HCT116 (cell line): ENCODE measurements at regions not wholly inside any gene's neighbourhood (a gene's known extent, or its start where the extent isn't known, plus 50 kb on each side); places are given as distances from the start of the nearest gene placed in this dataset.

Experiments
- ATAC-seq: fragments of 200-7000 bp; cut with Tn5 transposase; 2 replicates; pipeline ENCODE4 v1.9.1; 2020; ENCODE audit warnings: mild to moderate bottlenecking, moderate library complexity
- BruUV-seq: library from RNA; stranded (reverse); fragments of 400-500 nt; replicated peaks from 2 replicates; lab custom pipeline; 2021; lab: Mats Ljungman, UMichigan
- CTCF ChIA-PET: fragments of 300-600 bp; sonication (Branson Sonifier 250); formaldehyde crosslinking; loops from one replicate; lab custom pipeline; 2021; ENCODE audit warnings: antibody characterized with exemption; lab: Charles Lee
- POLR2A ChIA-PET: fragments of 300-600, 350-600 bp; sonication (Branson Sonifier 250); formaldehyde crosslinking; loops from one replicate; lab custom pipeline; 2021; ENCODE audit warnings: antibody characterized with exemption; lab: Charles Lee
- RAD21 ChIA-PET, 2 experiments: fragments of 300-600 bp; sonication (Branson Sonifier 250); formaldehyde crosslinking; loops; one replicate each; lab custom pipeline; 2023; ENCODE audit warnings: low total read pairs in 2 of 2; ENCODE audit not compliant: uncharacterized antibody in 2 of 2, unreplicated experiment in 2 of 2, low non-redundant PET in 1 of 2; lab: Charles Lee
- DNase-seq: peaks from one replicate; pipeline ENCODE4 v3.0.0-alpha.2; 2010; ENCODE audit warnings: low read depth, low spot score
- H2AFZ ChIP-seq: fragments of 200-600 bp; shearing (Covaris generic), sonication (generic); 2 replicates; pipeline ENCODE4 v1.6.1; 2017; ENCODE audit warnings: low read depth, mixed run types, mixed read lengths, antibody characterized with exemption, low read length; ENCODE audit not compliant: poor library complexity, severe bottlenecking
- H3K27ac ChIP-seq: 2 replicates; pipeline ENCODE4 v1.5.1; 2012; ENCODE audit warnings: low read depth, low read length
- H3K27me3 ChIP-seq: fragments of 200-600 bp; sonication (generic); 2 replicates; pipeline ENCODE4 v1.6.1; 2016; ENCODE audit warnings: mixed run types, low read length, mixed read lengths; ENCODE audit not compliant: insufficient read depth
- H3K36me3 ChIP-seq, 2 experiments: fragments of 200-500 bp in 1 of 2; fragments of 200-600 bp in 1 of 2; sonication (Bioruptor generic) in 1 of 2; sonication (generic) in 1 of 2; 2 replicates each; pipeline versions ENCODE4 v1.5.1 to v1.6.1; 2014 to 2016; ENCODE audit warnings: low read length in 2 of 2, inconsistent platforms in 1 of 2, mixed read lengths in 1 of 2, mixed run types in 1 of 2; ENCODE audit not compliant: insufficient read depth in 2 of 2, control insufficient read depth in 1 of 2
- H3K4me1 ChIP-seq, 2 experiments: fragments of 200-600 bp in 1 of 2; sonication (generic) in 1 of 2; 2 replicates each; pipeline versions ENCODE4 v1.5.1 to v1.6.1; 2012 to 2017; ENCODE audit warnings: low read length in 2 of 2, inconsistent platforms in 1 of 2, mild to moderate bottlenecking in 1 of 2, mixed read lengths in 1 of 2, mixed run types in 1 of 2, moderate library complexity in 1 of 2; ENCODE audit not compliant: insufficient read depth in 2 of 2, control insufficient read depth in 1 of 2
- H3K4me2 ChIP-seq: fragments of 200-600 bp; sonication (generic); 2 replicates; pipeline ENCODE4 v1.6.1; 2017; ENCODE audit warnings: mixed run types, low read length, mixed read lengths
- H3K4me3 ChIP-seq, 2 experiments: fragments of 200-600 bp in 1 of 2; sonication (generic) in 1 of 2; replicated peaks in 1 of 2; 2 replicates each; pipeline ENCODE4 v1.5.1; 2011 to 2016; ENCODE audit warnings: low read length in 2 of 2, control low read depth in 1 of 2, low read depth in 1 of 2, mild to moderate bottlenecking in 1 of 2, mixed read lengths in 1 of 2, mixed run types in 1 of 2
- H3K79me2 ChIP-seq: fragments of 200-600 bp; sonication (generic); 2 replicates; pipeline ENCODE4 v1.6.1; 2017; ENCODE audit warnings: mild to moderate bottlenecking, mixed run types, low read length, moderate library complexity, mixed read lengths; ENCODE audit not compliant: insufficient read depth
- H3K9ac ChIP-seq: fragments of 200-600 bp; sonication (generic); 2 replicates; pipeline ENCODE4 v1.6.1; 2016; ENCODE audit warnings: low read length, mixed read lengths
- H3K9me2 ChIP-seq: fragments of 200-600 bp; sonication (generic), shearing (Covaris generic); 2 replicates; pipeline ENCODE4 v1.6.1; 2017; ENCODE audit warnings: mixed run types, mild to moderate bottlenecking, moderate library complexity; ENCODE audit not compliant: insufficient read depth
- H3K9me3 ChIP-seq, 2 experiments: fragments of 200-500 bp in 1 of 2; fragments of 200-600 bp in 1 of 2; sonication (Bioruptor generic) in 1 of 2; sonication (generic) in 1 of 2; 2 replicates each; pipeline ENCODE4 v1.6.1; 2014 to 2017; ENCODE audit warnings: low read length in 2 of 2, mixed read lengths in 2 of 2, inconsistent platforms in 1 of 2, low read depth in 1 of 2, mild to moderate bottlenecking in 1 of 2, mixed run types in 1 of 2, moderate library complexity in 1 of 2; ENCODE audit not compliant: control insufficient read depth in 1 of 2, insufficient read depth in 1 of 2
- H4K20me1 ChIP-seq: fragments of 200-600 bp; sonication (generic), shearing (Covaris generic); 2 replicates; pipeline ENCODE4 v1.6.1; 2017; ENCODE audit warnings: mixed run types, mild to moderate bottlenecking, moderate library complexity; ENCODE audit not compliant: insufficient read depth
- CBX3 ChIP-seq: IDR thresholded peaks from 2 replicates; pipeline ENCODE4 v1.6.1; 2012; ENCODE audit warnings: low read depth
- EGR1 ChIP-seq: IDR thresholded peaks from 2 replicates; pipeline ENCODE4 v1.6.1; 2012; ENCODE audit warnings: low read depth
- EZH2 ChIP-seq: fragments of 200-600 bp; sonication (generic); IDR thresholded peaks from 2 replicates; pipeline ENCODE4 v1.6.1; 2017; ENCODE audit warnings: antibody characterized with exemption, mixed run types
- EZH2phosphoT487 ChIP-seq: fragments of 200-600 bp; IDR thresholded peaks from 2 replicates; pipeline ENCODE4 v1.6.1; 2018; ENCODE audit warnings: antibody characterized with exemption, borderline replicate concordance
- FOSL1 ChIP-seq: IDR thresholded peaks from 2 replicates; pipeline ENCODE4 v1.6.1; 2012; ENCODE audit warnings: low read depth
- JUND ChIP-seq: IDR thresholded peaks from 2 replicates; pipeline ENCODE4 v1.6.1; 2012
- POLR2AphosphoS5 ChIP-seq: IDR thresholded peaks from 2 replicates; pipeline ENCODE4 v1.6.1; 2011; ENCODE audit warnings: mild to moderate bottlenecking, low read depth, low read length, moderate library complexity
- RAD21 ChIP-seq: IDR thresholded peaks from 2 replicates; pipeline ENCODE4 v1.6.1; 2012; ENCODE audit warnings: low read depth, mild to moderate bottlenecking
- REST ChIP-seq: IDR thresholded peaks from 2 replicates; pipeline ENCODE4 v1.6.1; 2012; ENCODE audit warnings: low read depth
- SIN3A ChIP-seq: IDR thresholded peaks from 2 replicates; pipeline ENCODE4 v1.6.1; 2012; ENCODE audit warnings: low read depth
- SP1 ChIP-seq: IDR thresholded peaks from 2 replicates; pipeline ENCODE4 v1.6.1; 2012; ENCODE audit warnings: low read depth
- SRF ChIP-seq: IDR thresholded peaks from 2 replicates; pipeline ENCODE4 v1.6.1; 2012; ENCODE audit warnings: low read depth
- YY1 ChIP-seq: IDR thresholded peaks from 2 replicates; pipeline ENCODE4 v1.6.1; 2011; ENCODE audit warnings: low read length, low read depth, moderate library complexity, mild to moderate bottlenecking; ENCODE audit not compliant: insufficient replicate concordance; ENCODE audit errors: extremely low read depth
- ZFX ChIP-seq: fragments of 450-650 bp; IDR thresholded peaks from 2 replicates; pipeline ENCODE4 v1.6.1; 2017
- ZNF274 ChIP-seq: fragments of 200-500 bp; sonication (Bioruptor generic); IDR thresholded peaks from 2 replicates; pipeline ENCODE4 v1.6.1; 2014; ENCODE audit warnings: mild to moderate bottlenecking, low read depth, low read length, inconsistent platforms
- intact Hi-C: fragments of 100-400 bp; cut with micrococcal nuclease; formaldehyde crosslinking; loops from 2 replicates; pipeline ENCODE4 v1.10.0; 2022
- TF ChIP-seq, protein P1 (sequence below): IDR thresholded peaks from 2 replicates; pipeline ENCODE4 v1.6.1; 2012
- TF ChIP-seq, protein P2 (sequence below): IDR thresholded peaks from 2 replicates; pipeline ENCODE4 v1.6.1; 2012
- TF ChIP-seq, protein P3 (sequence below): IDR thresholded peaks from 2 replicates; pipeline ENCODE4 v1.6.1; 2011; ENCODE audit warnings: mild to moderate bottlenecking, low read length, moderate library complexity; ENCODE audit not compliant: insufficient replicate concordance; ENCODE audit errors: extremely low read depth

- Histone ChIP-seq H4K20me1 (no peaks in the 10 kb centered on the region), H3K36me3 (no peaks in the 10 kb centered on the region), H3K27ac (no peak overlapping the region), H2AFZ (no peak overlapping the region), H3K27me3 (no peaks in the 10 kb centered on the region), H3K9me3 (no peaks in the 10 kb centered on the region), H3K4me1 (no peaks in the 10 kb centered on the region), H3K4me3 (no peak overlapping the region), H3K4me2 (no peak overlapping the region), H3K79me2 (no peaks in the 10 kb centered on the region), H3K9ac (no peak overlapping the region), H3K9me2 (no peaks in the 10 kb centered on the region)
- no peak for DNase-seq
- ChIA-PET RAD21 (no interaction called here), CTCF (no interaction called here), POLR2A (no interaction called here)
- no peak for ATAC-seq
- intact Hi-C loops, result no loop called here
- no TSS peak for BruUV-seq
- TF ChIP-seq EGR1 (no peak), SIN3A (no peak), JUND (no peak), EZH2 (no peak), SP1 (no peak), ZNF274 (no peak), YY1 (no peak), CBX3 (no peak), POLR2AphosphoS5 (no peak), REST (no peak), ZFX (no peak), EZH2phosphoT487 (no peak), SRF (no peak), FOSL1 (no peak), RAD21 (no peak)
- TF ChIP-seq, protein P1, sequence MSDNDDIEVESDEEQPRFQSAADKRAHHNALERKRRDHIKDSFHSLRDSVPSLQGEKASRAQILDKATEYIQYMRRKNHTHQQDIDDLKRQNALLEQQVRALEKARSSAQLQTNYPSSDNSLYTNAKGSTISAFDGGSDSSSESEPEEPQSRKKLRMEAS, result no peak
- TF ChIP-seq, protein P2, sequence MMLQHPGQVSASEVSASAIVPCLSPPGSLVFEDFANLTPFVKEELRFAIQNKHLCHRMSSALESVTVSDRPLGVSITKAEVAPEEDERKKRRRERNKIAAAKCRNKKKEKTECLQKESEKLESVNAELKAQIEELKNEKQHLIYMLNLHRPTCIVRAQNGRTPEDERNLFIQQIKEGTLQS, result no peak
- TF ChIP-seq, protein P3, sequence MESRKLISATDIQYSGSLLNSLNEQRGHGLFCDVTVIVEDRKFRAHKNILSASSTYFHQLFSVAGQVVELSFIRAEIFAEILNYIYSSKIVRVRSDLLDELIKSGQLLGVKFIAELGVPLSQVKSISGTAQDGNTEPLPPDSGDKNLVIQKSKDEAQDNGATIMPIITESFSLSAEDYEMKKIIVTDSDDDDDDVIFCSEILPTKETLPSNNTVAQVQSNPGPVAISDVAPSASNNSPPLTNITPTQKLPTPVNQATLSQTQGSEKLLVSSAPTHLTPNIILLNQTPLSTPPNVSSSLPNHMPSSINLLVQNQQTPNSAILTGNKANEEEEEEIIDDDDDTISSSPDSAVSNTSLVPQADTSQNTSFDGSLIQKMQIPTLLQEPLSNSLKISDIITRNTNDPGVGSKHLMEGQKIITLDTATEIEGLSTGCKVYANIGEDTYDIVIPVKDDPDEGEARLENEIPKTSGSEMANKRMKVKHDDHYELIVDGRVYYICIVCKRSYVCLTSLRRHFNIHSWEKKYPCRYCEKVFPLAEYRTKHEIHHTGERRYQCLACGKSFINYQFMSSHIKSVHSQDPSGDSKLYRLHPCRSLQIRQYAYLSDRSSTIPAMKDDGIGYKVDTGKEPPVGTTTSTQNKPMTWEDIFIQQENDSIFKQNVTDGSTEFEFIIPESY, result no peak
Observed at GRCh38 chr5:77926337-77926736, 150.2 kb upstream of the TBCA start.
